SK-N-SH (cell line): ENCODE measurements at regions not wholly inside any gene's neighbourhood (a gene's known extent, or its start where the extent isn't known, plus 50 kb on each side); places are given as distances from the start of the nearest gene placed in this dataset.

ENCODE experiments used
- CTCF ChIA-PET: fragments of 300-600, 350-600 bp; formaldehyde crosslinking; extraction: SDS; loops from one replicate; lab custom pipeline; 2021; lab: Yijun Ruan, JAX
- POLR2A ChIA-PET: fragments of 350-600 bp; sonication (Branson Sonifier 250); formaldehyde crosslinking; extraction: SDS; loops from one replicate; lab custom pipeline; 2020; ENCODE audit warnings: antibody characterized with exemption, inconsistent platforms; lab: Yijun Ruan, JAX
- DNase-seq: peaks from one replicate; pipeline ENCODE4 v3.0.0; 2012
- H2AFZ ChIP-seq: fragments of 200-600 bp; sonication (generic); 2 replicates; pipeline ENCODE4 v1.8.1; 2016; ENCODE audit warnings: antibody characterized with exemption, mild to moderate bottlenecking, low read depth
- H3F3A ChIP-seq: fragments of 200-600 bp; sonication (generic); replicated peaks from 2 replicates; pipeline ENCODE3; 2016; ENCODE audit warnings: antibody characterized with exemption, mild to moderate bottlenecking; ENCODE audit not compliant: insufficient read depth
- H3K27ac ChIP-seq, 2 experiments: fragments of 200-500 bp in 1 of 2; fragments of 200-600 bp in 1 of 2; sonication (Bioruptor generic) in 1 of 2; sonication (generic), shearing (Covaris generic) in 1 of 2; 2 replicates each; pipeline versions ENCODE4 v1.5.1 to v1.6.1; 2014 to 2016; ENCODE audit warnings: low read depth in 2 of 2, inconsistent platforms in 1 of 2, low read length in 1 of 2, mild to moderate bottlenecking in 1 of 2, mixed read lengths in 1 of 2
- H3K27me3 ChIP-seq: fragments of 200-600 bp; sonication (generic), shearing (Covaris generic); 2 replicates; pipeline ENCODE4 v1.6.1; 2016; ENCODE audit warnings: mixed run types; ENCODE audit not compliant: insufficient read depth
- H3K36me3 ChIP-seq, 2 experiments: fragments of 200-500 bp in 1 of 2; fragments of 200-600 bp in 1 of 2; sonication (Bioruptor generic) in 1 of 2; sonication (generic) in 1 of 2; replicated peaks in 1 of 2; 2 replicates each; pipeline versions ENCODE3 to v1.5.1; 2014 to 2016; ENCODE audit warnings: low read length in 1 of 2, mild to moderate bottlenecking in 1 of 2; ENCODE audit not compliant: insufficient read depth in 2 of 2, control insufficient read depth in 1 of 2
- H3K4me1 ChIP-seq, 2 experiments: fragments of 200-500 bp in 1 of 2; fragments of 200-600 bp in 1 of 2; sonication (Bioruptor generic) in 1 of 2; sonication (generic), shearing (Covaris generic) in 1 of 2; 2 replicates each; pipeline versions ENCODE4 v1.5.1 to v1.6.1; 2014 to 2016; ENCODE audit warnings: low read depth in 1 of 2, low read length in 1 of 2, mixed run types in 1 of 2; ENCODE audit not compliant: insufficient read depth in 2 of 2, control insufficient read depth in 1 of 2
- H3K4me2 ChIP-seq: fragments of 200-600 bp; sonication (generic), shearing (Covaris generic); 2 replicates; pipeline ENCODE4 v1.6.1; 2017; ENCODE audit warnings: mixed run types
- H3K4me3 ChIP-seq, 2 experiments: fragments of 200-500 bp in 1 of 2; fragments of 200-600 bp in 1 of 2; sonication (Bioruptor generic) in 1 of 2; sonication (generic), shearing (Covaris generic) in 1 of 2; 2 replicates each; pipeline versions ENCODE4 v1.5.1 to v1.8.1; 2014 to 2016; ENCODE audit warnings: low read depth in 2 of 2, inconsistent platforms in 1 of 2, low read length in 1 of 2, mild to moderate bottlenecking in 1 of 2, mixed read lengths in 1 of 2, moderate library complexity in 1 of 2
- H3K79me2 ChIP-seq: fragments of 200-600 bp; sonication (generic); 2 replicates; pipeline ENCODE4 v1.8.1; 2017; ENCODE audit warnings: mild to moderate bottlenecking; ENCODE audit not compliant: insufficient read depth
- H3K9ac ChIP-seq: fragments of 200-600 bp; sonication (generic); 2 replicates; pipeline ENCODE4 v1.6.1; 2017; ENCODE audit warnings: mixed run types
- H3K9me2 ChIP-seq: fragments of 200-600 bp; sonication (generic); 2 replicates; pipeline ENCODE4 v1.6.1; 2017; ENCODE audit warnings: mixed run types
- H3K9me3 ChIP-seq: fragments of 200-600 bp; sonication (generic); 2 replicates; pipeline ENCODE4 v1.6.1; 2017; ENCODE audit warnings: mixed run types, mild to moderate bottlenecking, moderate library complexity
- H4K20me1 ChIP-seq: fragments of 200-600 bp; sonication (generic); 2 replicates; pipeline ENCODE4 v1.6.1; 2017; ENCODE audit warnings: mild to moderate bottlenecking, mixed run types; ENCODE audit not compliant: insufficient read depth
- CHD2 ChIP-seq: fragments of 150-350 bp; IDR thresholded peaks from 2 replicates; pipeline ENCODE4 v1.6.1; 2018; ENCODE audit warnings: low read length; ENCODE audit not compliant: partially characterized antibody
- EP300 ChIP-seq, 2 experiments: IDR thresholded peaks; 2 replicates each; pipeline versions ENCODE4 v1.4.0 to v1.6.1; 2012; ENCODE audit warnings: borderline replicate concordance in 1 of 2, low read depth in 1 of 2, low read length in 1 of 2
- EZH2phosphoT487 ChIP-seq: fragments of 200-600 bp; sonication (generic); IDR thresholded peaks from 2 replicates; pipeline ENCODE4 v1.6.1; 2017; ENCODE audit warnings: low read depth, mixed run types, mild to moderate bottlenecking, antibody characterized with exemption, moderate library complexity, borderline replicate concordance
- GATA2 ChIP-seq: sonication (generic); formaldehyde crosslinking; IDR thresholded peaks from 2 replicates; pipeline ENCODE4 v1.5.0; 2020; ENCODE audit warnings: mild to moderate bottlenecking, missing genetic modification reagents
- MEF2A ChIP-seq: IDR thresholded peaks from 2 replicates; pipeline ENCODE4 v1.4.0; 2012; ENCODE audit warnings: low read depth, borderline replicate concordance
- RAD21 ChIP-seq: IDR thresholded peaks from 2 replicates; pipeline ENCODE4 v1.6.1; 2012; ENCODE audit warnings: mild to moderate bottlenecking, low read length
- RXRA ChIP-seq: IDR thresholded peaks from 2 replicates; pipeline ENCODE4 v1.4.0; 2012; ENCODE audit warnings: low read depth, mild to moderate bottlenecking, borderline replicate concordance
- SIN3A ChIP-seq: IDR thresholded peaks from 2 replicates; pipeline ENCODE4 v1.6.1; 2012; ENCODE audit warnings: low read depth, mild to moderate bottlenecking, low read length, moderate library complexity, borderline replicate concordance
- TCF12 ChIP-seq: IDR thresholded peaks from 2 replicates; pipeline ENCODE4 v1.4.0; 2012
- YY1 ChIP-seq: IDR thresholded peaks from 2 replicates; pipeline ENCODE4 v1.4.0; 2012; ENCODE audit warnings: low read depth, mild to moderate bottlenecking
- WGBS: methylation state at CpG from one replicate; pipeline ENCODE4 v1.1.6; 2017; ENCODE audit warnings: low lambda C conversion rate; 5-methylcytosine and 5-hydroxymethylcytosine counted together
- TF ChIP-seq, protein P1 (sequence below): IDR thresholded peaks from 2 replicates; pipeline ENCODE4 v1.4.0; 2012; ENCODE audit warnings: low read depth
- TF ChIP-seq, protein P2 (sequence below): IDR thresholded peaks from 2 replicates; pipeline ENCODE4 v1.6.1; 2012; ENCODE audit warnings: mild to moderate bottlenecking, low read depth, low read length, moderate library complexity
- TF ChIP-seq, protein P3 (sequence below): IDR thresholded peaks from 2 replicates; pipeline ENCODE4 v1.4.0; 2012; ENCODE audit warnings: low read depth, borderline replicate concordance
- TF ChIP-seq, protein P4 (sequence below): IDR thresholded peaks from 2 replicates; pipeline ENCODE4 v1.4.0; 2012; ENCODE audit warnings: low read depth, borderline replicate concordance

DNA sequence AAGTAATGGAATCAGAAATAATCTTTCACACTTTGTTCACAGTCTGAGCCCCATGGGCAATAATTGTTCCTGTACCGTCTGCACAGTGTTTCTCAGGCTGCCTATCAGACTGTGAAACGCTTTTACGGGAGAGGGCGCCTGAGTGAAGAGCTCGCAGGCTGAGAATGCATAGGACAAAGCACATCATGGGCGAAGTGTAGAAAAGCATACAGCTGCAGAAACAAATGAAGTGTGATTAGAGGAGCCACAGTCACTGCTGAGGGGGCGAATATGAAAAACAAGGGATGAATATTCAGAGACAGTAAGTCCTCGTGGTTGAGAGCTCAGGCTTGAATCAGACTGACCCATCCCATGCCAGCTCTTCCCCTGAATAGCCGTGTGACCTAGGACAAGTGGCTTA, 438.4 kb upstream of the DCN start:
- Histone ChIP-seq H3K27me3 (no peaks in the 10 kb centered on the region), H3K4me1 (peaks cover 0 to 2% of the 10 kb centered on the region in 2 experiments; a peak in 1 of 4 replicates), H3K9me3 (no peaks in the 10 kb centered on the region), H3K36me3 (no peaks in the 10 kb centered on the region), H2AFZ (no peak overlapping the region), H3K9ac (no peak overlapping the region), H3F3A (no peaks in the 10 kb centered on the region), H3K79me2 (no peaks in the 10 kb centered on the region), H3K9me2 (no peaks in the 10 kb centered on the region), H4K20me1 (no peaks in the 10 kb centered on the region), H3K4me2 (no peak overlapping the region), H3K4me3 (no peak overlapping the region), H3K27ac (peak overlapping the region in 1 of 2 experiments; percentile 39; a peak in 1 of 4 replicates)
- TF ChIP-seq, protein P1, sequence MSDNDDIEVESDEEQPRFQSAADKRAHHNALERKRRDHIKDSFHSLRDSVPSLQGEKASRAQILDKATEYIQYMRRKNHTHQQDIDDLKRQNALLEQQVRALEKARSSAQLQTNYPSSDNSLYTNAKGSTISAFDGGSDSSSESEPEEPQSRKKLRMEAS, result no peak
- no peak for TF ChIP-seq SIN3A
- peak; percentile 27; the same call in 1 of the 2 replicates for TF ChIP-seq RAD21
- ChIA-PET POLR2A (no interaction called here), CTCF (interaction anchor here (1.5 kb wide), 1 partner anchor 238 kb away, joined by 3 read pairs; no protein-coding TSS in a partner anchor)
- WGBS, result 57% methylated on average over 9 of the region's 9 CpGs
- DNase-seq, result no peak

DNA sequence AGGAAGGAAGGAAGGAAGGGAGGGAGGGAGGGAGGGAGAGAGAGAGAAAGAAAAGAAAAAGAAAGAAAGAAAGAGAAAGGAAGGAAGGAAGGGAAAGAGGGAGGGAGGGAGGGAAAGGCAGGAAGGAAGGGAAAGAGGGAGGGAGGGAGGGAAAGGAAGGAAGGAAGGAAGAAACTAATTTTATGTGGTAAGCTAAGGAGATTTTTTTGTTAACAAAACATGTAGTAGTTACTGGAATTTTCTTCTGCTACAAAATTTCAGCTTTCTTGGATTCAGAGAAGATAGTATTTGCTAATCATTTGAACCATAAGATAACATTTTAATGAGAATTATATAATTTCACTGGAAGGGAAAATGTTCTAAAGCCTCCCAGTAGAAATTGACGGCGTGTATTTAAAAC, 437.8 kb upstream of the DCN start:
- Histone ChIP-seq H3K4me2 (no peak overlapping the region), H3K9ac (no peak overlapping the region), H3K4me1 (peaks cover 0 to 2% of the 10 kb centered on the region in 2 experiments; a peak in 1 of 4 replicates), H3K27me3 (no peaks in the 10 kb centered on the region), H2AFZ (no peak overlapping the region), H3K36me3 (no peaks in the 10 kb centered on the region), H3F3A (no peaks in the 10 kb centered on the region), H3K9me3 (no peaks in the 10 kb centered on the region), H3K79me2 (no peaks in the 10 kb centered on the region), H3K4me3 (no peak overlapping the region), H4K20me1 (no peaks in the 10 kb centered on the region), H3K27ac (no peak overlapping the region), H3K9me2 (no peaks in the 10 kb centered on the region)
- CTCF ChIA-PET, result no interaction called here
- POLR2A ChIA-PET, result no interaction called here
- WGBS, result 75% methylated on average over 2 of the region's 2 CpGs
- DNase-seq, result no peak
- TF ChIP-seq GATA2 (CRISPR knock-in tag), result no peak
- TF ChIP-seq RXRA, result no peak
- no peak for TF ChIP-seq MEF2A
- TF ChIP-seq YY1, result no peak
- TF ChIP-seq, protein P2, sequence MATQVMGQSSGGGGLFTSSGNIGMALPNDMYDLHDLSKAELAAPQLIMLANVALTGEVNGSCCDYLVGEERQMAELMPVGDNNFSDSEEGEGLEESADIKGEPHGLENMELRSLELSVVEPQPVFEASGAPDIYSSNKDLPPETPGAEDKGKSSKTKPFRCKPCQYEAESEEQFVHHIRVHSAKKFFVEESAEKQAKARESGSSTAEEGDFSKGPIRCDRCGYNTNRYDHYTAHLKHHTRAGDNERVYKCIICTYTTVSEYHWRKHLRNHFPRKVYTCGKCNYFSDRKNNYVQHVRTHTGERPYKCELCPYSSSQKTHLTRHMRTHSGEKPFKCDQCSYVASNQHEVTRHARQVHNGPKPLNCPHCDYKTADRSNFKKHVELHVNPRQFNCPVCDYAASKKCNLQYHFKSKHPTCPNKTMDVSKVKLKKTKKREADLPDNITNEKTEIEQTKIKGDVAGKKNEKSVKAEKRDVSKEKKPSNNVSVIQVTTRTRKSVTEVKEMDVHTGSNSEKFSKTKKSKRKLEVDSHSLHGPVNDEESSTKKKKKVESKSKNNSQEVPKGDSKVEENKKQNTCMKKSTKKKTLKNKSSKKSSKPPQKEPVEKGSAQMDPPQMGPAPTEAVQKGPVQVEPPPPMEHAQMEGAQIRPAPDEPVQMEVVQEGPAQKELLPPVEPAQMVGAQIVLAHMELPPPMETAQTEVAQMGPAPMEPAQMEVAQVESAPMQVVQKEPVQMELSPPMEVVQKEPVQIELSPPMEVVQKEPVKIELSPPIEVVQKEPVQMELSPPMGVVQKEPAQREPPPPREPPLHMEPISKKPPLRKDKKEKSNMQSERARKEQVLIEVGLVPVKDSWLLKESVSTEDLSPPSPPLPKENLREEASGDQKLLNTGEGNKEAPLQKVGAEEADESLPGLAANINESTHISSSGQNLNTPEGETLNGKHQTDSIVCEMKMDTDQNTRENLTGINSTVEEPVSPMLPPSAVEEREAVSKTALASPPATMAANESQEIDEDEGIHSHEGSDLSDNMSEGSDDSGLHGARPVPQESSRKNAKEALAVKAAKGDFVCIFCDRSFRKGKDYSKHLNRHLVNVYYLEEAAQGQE, result no peak
- TF ChIP-seq, protein P3, sequence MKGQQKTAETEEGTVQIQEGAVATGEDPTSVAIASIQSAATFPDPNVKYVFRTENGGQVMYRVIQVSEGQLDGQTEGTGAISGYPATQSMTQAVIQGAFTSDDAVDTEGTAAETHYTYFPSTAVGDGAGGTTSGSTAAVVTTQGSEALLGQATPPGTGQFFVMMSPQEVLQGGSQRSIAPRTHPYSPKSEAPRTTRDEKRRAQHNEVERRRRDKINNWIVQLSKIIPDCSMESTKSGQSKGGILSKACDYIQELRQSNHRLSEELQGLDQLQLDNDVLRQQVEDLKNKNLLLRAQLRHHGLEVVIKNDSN, result no peak
- TF ChIP-seq TCF12, result no peak
- TF ChIP-seq, protein P1, result no peak
- no peak for TF ChIP-seq EP300 (IDR thresholded peaks at IDR 0.05; ENCODE audit: borderline replicate concordance in 1 of 2, low read depth in 1 of 2, low read length in 1 of 2)
- no peak for TF ChIP-seq EZH2phosphoT487
- TF ChIP-seq CHD2, result no peak
- no peak for TF ChIP-seq RAD21
- TF ChIP-seq, protein P4, sequence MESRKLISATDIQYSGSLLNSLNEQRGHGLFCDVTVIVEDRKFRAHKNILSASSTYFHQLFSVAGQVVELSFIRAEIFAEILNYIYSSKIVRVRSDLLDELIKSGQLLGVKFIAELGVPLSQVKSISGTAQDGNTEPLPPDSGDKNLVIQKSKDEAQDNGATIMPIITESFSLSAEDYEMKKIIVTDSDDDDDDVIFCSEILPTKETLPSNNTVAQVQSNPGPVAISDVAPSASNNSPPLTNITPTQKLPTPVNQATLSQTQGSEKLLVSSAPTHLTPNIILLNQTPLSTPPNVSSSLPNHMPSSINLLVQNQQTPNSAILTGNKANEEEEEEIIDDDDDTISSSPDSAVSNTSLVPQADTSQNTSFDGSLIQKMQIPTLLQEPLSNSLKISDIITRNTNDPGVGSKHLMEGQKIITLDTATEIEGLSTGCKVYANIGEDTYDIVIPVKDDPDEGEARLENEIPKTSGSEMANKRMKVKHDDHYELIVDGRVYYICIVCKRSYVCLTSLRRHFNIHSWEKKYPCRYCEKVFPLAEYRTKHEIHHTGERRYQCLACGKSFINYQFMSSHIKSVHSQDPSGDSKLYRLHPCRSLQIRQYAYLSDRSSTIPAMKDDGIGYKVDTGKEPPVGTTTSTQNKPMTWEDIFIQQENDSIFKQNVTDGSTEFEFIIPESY, result no peak
